ENCODE measurements at regions not wholly inside any gene's neighbourhood (a gene's known extent, or its start where the extent isn't known, plus 50 kb on each side); places are given as distances from the start of the nearest gene placed in this dataset.

DNA sequence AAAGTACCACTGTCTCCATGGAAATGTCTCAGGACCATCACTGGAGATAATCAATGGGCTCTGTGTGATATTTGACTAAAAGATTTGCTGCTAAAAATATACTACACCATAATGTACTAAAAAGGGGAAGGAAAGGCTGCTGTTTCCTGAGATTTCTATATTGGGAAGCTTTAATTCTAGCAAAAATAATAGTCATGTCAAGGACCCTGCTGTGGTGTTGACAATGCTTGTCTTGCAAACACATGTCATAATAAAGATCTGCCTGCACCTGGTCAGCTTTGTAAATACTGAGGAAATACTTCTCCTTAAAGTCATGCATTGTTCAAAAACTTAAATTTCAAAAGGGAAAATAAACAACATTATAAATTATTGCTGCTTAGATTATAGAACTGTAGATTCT, 417.9 kb downstream of the GPM6A start:
- ChIA-PET CTCF (no interaction called here), POLR2A (no interaction called here)

DNA sequence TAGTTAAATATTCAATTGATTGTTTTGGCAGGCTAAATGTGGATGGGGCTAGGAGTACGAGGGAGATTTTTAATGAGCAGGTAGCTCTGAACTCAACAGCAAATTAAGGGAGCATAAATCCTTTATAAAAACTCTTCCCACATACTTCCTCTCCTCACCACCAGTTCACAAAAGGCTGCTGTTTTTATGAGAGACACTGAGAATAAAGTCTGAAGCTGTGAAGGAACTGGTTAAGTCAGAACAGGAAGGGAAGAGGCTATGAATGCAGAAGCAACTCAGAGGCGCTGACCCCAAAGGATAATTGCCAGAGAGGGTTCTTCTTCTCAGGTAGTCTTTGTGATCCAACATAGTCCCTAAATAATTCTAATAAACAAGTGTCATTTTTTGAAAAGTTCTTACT, 406.1 kb downstream of the GPM6A start:
- 86% methylated on average over 2 of the region's 2 CpGs for WGBS (ENCODE audit: missing lambda C conversion rate)
- ChIA-PET CTCF (no interaction called here), POLR2A (no interaction called here)
- Histone ChIP-seq H3K4me3 (no peak overlapping the region), H3K27ac (no peak overlapping the region), H3K9me3 (peaks cover 3% of the 10 kb centered on the region; the same call in 2 of the 3 replicates), H3K4me1 (no peaks in the 10 kb centered on the region), H3K4me2 (no peak overlapping the region)
- ATAC-seq (no peak), DNase-seq (ENCODE audit: low read depth in 1 of 2, low spot score in 1 of 2) (no peak), FAIRE-seq (no peak)
- TF ChIP-seq ZNF302 (CRISPR knock-in tag; IDR thresholded peaks at IDR 0.05) (no peak), ZSCAN20 (CRISPR knock-in tag; IDR thresholded peaks at IDR 0.05) (no peak), HOXB13 (CRISPR knock-in tag; IDR thresholded peaks at IDR 0.05; ENCODE audit: low read depth) (no peak), RAD21 (conservative IDR thresholded peaks at IDR 0.05 in 1 of 2, IDR thresholded peaks at IDR 0.05 in 1 of 2) (no peak), REST (IDR thresholded peaks at IDR 0.05) (no peak), ELK1 (IDR thresholded peaks at IDR 0.05; ENCODE audit: low read depth, low read length) (no peak), EHMT2 (IDR thresholded peaks at IDR 0.05; ENCODE audit: low read depth) (no peak)

More for the DNA sequence above, 417.9 kb downstream of the GPM6A start:
- no peak overlapping the region for H3K4me3 ChIP-seq
- TF ChIP-seq KDM1A (IDR thresholded peaks at IDR 0.05; ENCODE audit: low read depth) (no peak), CHD4 (IDR thresholded peaks at IDR 0.05; ENCODE audit: borderline replicate concordance) (no peak), EHMT2 (IDR thresholded peaks at IDR 0.05; ENCODE audit: low read depth) (no peak), SMC3 (IDR thresholded peaks at IDR 0.05) (no peak), POLR2AphosphoS2 (conservative IDR thresholded peaks at IDR 0.05; ENCODE audit: low read length) (no peak), TFCP2L1 (CRISPR knock-in tag; IDR thresholded peaks at IDR 0.05) (no peak), BHLHE40 (IDR thresholded peaks at IDR 0.05; ENCODE audit: low read depth, low read length) (no peak), ELK1 (IDR thresholded peaks at IDR 0.05; ENCODE audit: low read depth, low read length) (no peak), HOXB13 (CRISPR knock-in tag; IDR thresholded peaks at IDR 0.05; ENCODE audit: low read depth) (no peak), GATA3 (IDR thresholded peaks at IDR 0.05; ENCODE audit: borderline replicate concordance) (no peak), FOXS1 (CRISPR knock-in tag; IDR thresholded peaks at IDR 0.05) (no peak), USF2 (IDR thresholded peaks at IDR 0.05) (no peak), ZFP36 (IDR thresholded peaks at IDR 0.05; ENCODE audit: borderline replicate concordance, partially characterized antibody) (no peak), HOXA7 (CRISPR knock-in tag; IDR thresholded peaks at IDR 0.05) (no peak), CHD2 (IDR thresholded peaks at IDR 0.05; ENCODE audit: low read length, partially characterized antibody) (no peak), CEBPB (IDR thresholded peaks at IDR 0.05) (no peak), HDAC2 (IDR thresholded peaks at IDR 0.05) (no peak), HOXB5 (CRISPR knock-in tag; IDR thresholded peaks at IDR 0.05) (no peak), REST (IDR thresholded peaks at IDR 0.05) (no peak)
- TF ChIP-seq, protein P1, sequence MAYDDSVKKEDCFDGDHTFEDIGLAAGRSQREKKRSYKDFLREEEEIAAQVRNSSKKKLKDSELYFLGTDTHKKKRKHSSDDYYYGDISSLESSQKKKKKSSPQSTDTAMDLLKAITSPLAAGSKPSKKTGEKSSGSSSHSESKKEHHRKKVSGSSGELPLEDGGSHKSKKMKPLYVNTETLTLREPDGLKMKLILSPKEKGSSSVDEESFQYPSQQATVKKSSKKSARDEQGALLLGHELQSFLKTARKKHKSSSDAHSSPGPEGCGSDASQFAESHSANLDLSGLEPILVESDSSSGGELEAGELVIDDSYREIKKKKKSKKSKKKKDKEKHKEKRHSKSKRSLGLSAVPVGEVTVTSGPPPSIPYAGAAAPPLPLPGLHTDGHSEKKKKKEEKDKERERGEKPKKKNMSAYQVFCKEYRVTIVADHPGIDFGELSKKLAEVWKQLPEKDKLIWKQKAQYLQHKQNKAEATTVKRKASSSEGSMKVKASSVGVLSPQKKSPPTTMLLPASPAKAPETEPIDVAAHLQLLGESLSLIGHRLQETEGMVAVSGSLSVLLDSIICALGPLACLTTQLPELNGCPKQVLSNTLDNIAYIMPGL (CRISPR knock-in tag; IDR thresholded peaks at IDR 0.05; ENCODE audit: borderline replicate concordance), result no peak
- ATAC-seq, result no peak
- no peak overlapping the region for H3K4me2 ChIP-seq
- H3K27ac ChIP-seq, result no peak overlapping the region
- no peaks in the 10 kb centered on the region for H3K9me3 ChIP-seq
- no peak for FAIRE-seq
- H3K4me1 ChIP-seq, result no peaks in the 10 kb centered on the region
- DNase-seq (ENCODE audit: low read depth in 1 of 2, low spot score in 1 of 2), result no peak
